A673 (cell line): ENCODE measurements at regions not wholly inside any gene's neighbourhood (a gene's known extent, or its start where the extent isn't known, plus 50 kb on each side); places are given as distances from the start of the nearest gene placed in this dataset.

Source experiments
- EZH2 ChIP-seq: fragments of 200-600 bp; sonication (generic); IDR thresholded peaks from 2 replicates; pipeline ENCODE4 v1.6.1; 2017; ENCODE audit warnings: borderline replicate concordance, low read depth, mild to moderate bottlenecking, mixed read lengths, antibody characterized with exemption, low read length; ENCODE audit not compliant: poor library complexity, severe bottlenecking
- TF ChIP-seq, protein P1 (sequence below): fragments of 300-800, 200-600 bp; sonication (generic); conservative IDR thresholded peaks from 2 replicates; pipeline ENCODE4 v1.5.1; 2017; ENCODE audit warnings: low read depth, mild to moderate bottlenecking, antibody characterized with exemption, low read length, moderate library complexity, mixed read lengths

DNA sequence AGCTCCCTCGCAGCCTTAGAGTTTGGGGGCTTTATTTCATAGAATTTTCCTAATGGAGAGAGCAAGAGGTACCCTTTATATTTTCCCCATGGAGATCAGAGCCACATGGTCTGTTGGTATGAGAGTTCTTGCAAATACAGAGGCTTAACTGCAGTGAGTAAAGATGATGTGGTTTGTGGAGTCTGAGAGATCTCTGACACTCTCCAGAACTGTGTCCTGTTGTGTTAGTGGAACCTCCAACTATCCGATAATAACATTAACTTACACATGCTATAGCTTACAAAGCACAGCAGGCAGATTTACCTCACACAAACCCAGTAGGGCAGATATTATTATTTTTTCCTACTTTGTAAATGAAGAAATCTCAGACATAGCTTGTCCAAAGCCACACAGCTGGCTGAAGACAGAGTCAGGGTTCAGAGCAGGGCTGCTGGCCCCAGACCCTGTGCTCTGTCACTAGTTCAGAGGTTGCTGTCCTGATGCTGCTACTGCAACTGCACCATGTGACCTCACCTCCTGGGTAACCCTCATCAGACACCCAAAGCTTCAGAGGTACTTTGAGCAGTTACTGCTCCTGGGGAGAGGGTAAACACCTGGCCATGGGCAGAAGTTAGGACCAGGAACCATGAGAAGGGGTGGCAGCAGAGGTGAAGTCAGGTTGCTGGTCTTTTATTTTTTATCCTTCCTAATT, 384.8 kb upstream of the PROX1 start:
- TF ChIP-seq EZH2 = no peak
- TF ChIP-seq, protein P1, sequence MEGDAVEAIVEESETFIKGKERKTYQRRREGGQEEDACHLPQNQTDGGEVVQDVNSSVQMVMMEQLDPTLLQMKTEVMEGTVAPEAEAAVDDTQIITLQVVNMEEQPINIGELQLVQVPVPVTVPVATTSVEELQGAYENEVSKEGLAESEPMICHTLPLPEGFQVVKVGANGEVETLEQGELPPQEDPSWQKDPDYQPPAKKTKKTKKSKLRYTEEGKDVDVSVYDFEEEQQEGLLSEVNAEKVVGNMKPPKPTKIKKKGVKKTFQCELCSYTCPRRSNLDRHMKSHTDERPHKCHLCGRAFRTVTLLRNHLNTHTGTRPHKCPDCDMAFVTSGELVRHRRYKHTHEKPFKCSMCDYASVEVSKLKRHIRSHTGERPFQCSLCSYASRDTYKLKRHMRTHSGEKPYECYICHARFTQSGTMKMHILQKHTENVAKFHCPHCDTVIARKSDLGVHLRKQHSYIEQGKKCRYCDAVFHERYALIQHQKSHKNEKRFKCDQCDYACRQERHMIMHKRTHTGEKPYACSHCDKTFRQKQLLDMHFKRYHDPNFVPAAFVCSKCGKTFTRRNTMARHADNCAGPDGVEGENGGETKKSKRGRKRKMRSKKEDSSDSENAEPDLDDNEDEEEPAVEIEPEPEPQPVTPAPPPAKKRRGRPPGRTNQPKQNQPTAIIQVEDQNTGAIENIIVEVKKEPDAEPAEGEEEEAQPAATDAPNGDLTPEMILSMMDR = no peak
